OCI-LY3 (cell line): ENCODE measurements at regions not wholly inside any gene's neighbourhood (a gene's known extent, or its start where the extent isn't known, plus 50 kb on each side); places are given as distances from the start of the nearest gene placed in this dataset.
"Not testable (repeated sequence)": the region's sequence is repeated elsewhere in the genome, so short reads cannot be mapped to it uniquely, and the experiment has no call there.

Experiments used
- H2AFZ ChIP-seq: fragments of 200-600, 300-600 bp; shearing (Covaris generic); 2 replicates; pipeline ENCODE4 v1.6.0; 2014; ENCODE audit warnings: antibody characterized with exemption, low read depth, low read length
- H3K27ac ChIP-seq: fragments of 200-600, 300-600 bp; sonication (generic); 2 replicates; pipeline ENCODE4 v1.5.1; 2014; ENCODE audit warnings: mild to moderate bottlenecking, low read length, moderate library complexity, mixed read lengths
- H3K27me3 ChIP-seq: fragments of 200-600, 300-600 bp; sonication (generic); 2 replicates; pipeline ENCODE4 v1.6.1; 2014; ENCODE audit warnings: low read depth, low read length, mixed read lengths
- H3K36me3 ChIP-seq: fragments of 200-600, 300-600 bp; sonication (generic); replicated peaks from 2 replicates; pipeline ENCODE3; 2014; ENCODE audit warnings: low read depth, low read length, mixed read lengths
- H3K4me1 ChIP-seq: fragments of 300-600, 200-600 bp; sonication (generic); 2 replicates; pipeline ENCODE4 v1.6.1; 2014; ENCODE audit warnings: low read length, mixed read lengths
- H3K4me2 ChIP-seq: fragments of 200-600, 300-600 bp; sonication (generic); 2 replicates; pipeline ENCODE4 v1.6.1; 2014; ENCODE audit warnings: low read length, mixed read lengths
- H3K4me3 ChIP-seq: fragments of 300-600, 200-600 bp; sonication (generic); 2 replicates; pipeline ENCODE4 v1.5.1; 2014; ENCODE audit warnings: antibody characterized with exemption, mild to moderate bottlenecking, low read length, moderate library complexity
- H3K79me2 ChIP-seq: fragments of 300-600, 200-600 bp; shearing (Covaris generic); 2 replicates; pipeline ENCODE4 v1.6.1; 2014; ENCODE audit warnings: mild to moderate bottlenecking, low read length, mixed read lengths
- H3K9ac ChIP-seq: fragments of 300-600, 200-600 bp; shearing (Covaris generic); 2 replicates; pipeline ENCODE4 v1.6.0; 2014; ENCODE audit warnings: mild to moderate bottlenecking, low read length, moderate library complexity
- H3K9me3 ChIP-seq: fragments of 200-600, 300-600 bp; shearing (Covaris generic); 2 replicates; pipeline ENCODE4 v1.6.1; 2014; ENCODE audit warnings: low read length, mixed read lengths; ENCODE audit not compliant: insufficient read depth
- H4K20me1 ChIP-seq: fragments of 200-600, 300-600 bp; sonication (generic); 2 replicates; pipeline ENCODE4 v1.6.1; 2016; ENCODE audit warnings: low read length, mixed read lengths; ENCODE audit not compliant: insufficient read depth
- EZH2phosphoT487 ChIP-seq: fragments of 200-600 bp; shearing (Covaris generic); IDR thresholded peaks from 2 replicates; pipeline ENCODE4 v1.6.1; 2018; ENCODE audit warnings: antibody characterized with exemption, mixed run types, low read depth
- TF ChIP-seq, protein P1 (sequence below): fragments of 200-600, 300-600 bp; sonication (generic); IDR thresholded peaks from 2 replicates; pipeline ENCODE4 v1.5.1; 2014; ENCODE audit warnings: antibody characterized with exemption, low read length, low read depth

DNA sequence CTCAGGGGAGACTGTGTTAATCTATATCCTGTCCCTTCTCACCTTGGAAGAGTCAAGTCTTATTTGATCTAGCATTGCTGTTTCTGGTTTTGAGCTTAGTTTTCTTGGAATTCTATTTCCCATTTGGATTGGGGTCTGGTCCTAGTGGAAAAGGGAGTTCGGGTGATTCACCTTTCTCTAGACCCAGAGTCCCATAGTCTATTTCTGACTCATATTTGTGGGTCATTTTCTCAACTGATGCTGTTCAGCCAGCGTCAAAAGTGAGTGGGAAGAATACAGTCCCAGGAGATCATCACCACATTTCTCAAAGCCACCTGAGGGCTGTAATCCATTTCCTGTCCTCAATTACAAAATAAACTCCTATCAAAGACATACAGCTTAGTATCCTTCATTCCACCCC, 190.6 kb downstream of the LIPI start:
- H3K9me3 ChIP-seq, H3K4me2 ChIP-seq, H3K27ac ChIP-seq, H3K4me1 ChIP-seq, H3K4me3 ChIP-seq, H3K27me3 ChIP-seq, H3K36me3 ChIP-seq, H2AFZ ChIP-seq, H3K79me2 ChIP-seq, H4K20me1 ChIP-seq, H3K9ac ChIP-seq: not testable (repeated sequence)

DNA sequence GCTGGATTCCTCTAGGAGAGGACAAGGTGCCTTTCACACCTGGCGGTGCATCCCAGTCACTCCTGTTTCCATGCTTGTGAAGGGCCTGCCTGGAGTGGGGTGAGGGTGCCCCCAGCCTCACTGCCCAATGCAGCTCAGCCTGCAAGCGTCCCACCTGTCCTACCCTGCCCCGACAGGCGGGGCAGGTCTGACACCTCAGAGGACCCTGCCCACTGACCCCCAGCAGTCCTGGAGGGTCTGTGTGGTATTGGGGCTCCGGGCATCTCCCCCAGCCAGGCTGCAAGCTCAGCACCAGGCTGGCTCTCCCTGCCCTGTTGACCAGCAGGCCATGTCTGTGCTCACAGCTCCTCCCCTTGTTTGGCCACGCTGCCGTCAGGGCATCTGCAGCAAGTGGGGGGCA, 194.9 kb downstream of the LIPI start:
- H3K4me3 ChIP-seq, H2AFZ ChIP-seq, H3K4me1 ChIP-seq, H3K79me2 ChIP-seq, H3K9me3 ChIP-seq, H3K9ac ChIP-seq, H4K20me1 ChIP-seq, H3K27me3 ChIP-seq, H3K4me2 ChIP-seq, H3K36me3 ChIP-seq, H3K27ac ChIP-seq: not testable (repeated sequence)

DNA sequence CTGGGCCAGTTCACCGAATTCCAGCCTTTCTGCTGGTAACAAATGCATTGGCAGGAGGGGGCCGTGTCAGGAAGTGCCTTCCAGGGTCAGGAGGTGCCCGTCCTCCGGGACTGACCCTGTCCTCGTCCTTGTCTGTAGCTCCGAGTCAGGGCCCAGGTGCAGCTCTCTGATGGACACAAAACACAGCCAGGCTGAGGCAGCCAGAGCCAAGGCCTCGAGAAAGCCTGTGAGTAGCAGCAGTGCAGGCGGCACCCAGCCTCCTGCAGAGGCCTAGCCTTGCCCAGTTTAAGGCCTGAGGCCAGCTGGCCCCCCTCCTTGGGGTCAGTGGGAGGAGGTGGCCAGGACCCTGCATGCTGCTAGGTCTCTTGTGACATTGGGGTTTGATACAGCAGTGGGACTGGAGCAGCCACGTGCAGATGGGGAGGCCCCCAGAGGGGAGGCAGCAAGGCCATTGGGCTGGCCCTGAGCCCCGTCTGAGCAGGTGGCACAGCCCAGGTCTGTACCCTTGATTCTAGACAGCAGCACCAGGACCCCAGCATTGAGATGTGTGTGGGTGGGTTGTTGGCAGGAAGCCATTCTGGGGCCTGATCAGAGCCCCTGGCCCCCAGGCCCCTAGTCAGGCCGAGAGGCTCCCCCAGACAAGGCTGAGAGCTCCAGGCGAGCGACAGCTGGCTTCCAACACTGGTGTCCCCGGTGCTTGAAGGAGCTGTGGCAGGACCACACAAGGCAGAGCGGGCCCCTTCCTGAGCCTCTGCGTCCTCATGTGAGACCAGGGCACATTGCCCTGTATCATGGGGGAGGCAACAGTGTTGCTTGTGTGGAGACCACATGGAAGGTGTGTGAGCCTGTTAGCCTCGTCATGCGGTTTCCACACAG, 196.9 kb downstream of the LIPI start:
- H3K4me2 ChIP-seq, H3K27ac ChIP-seq, H3K36me3 ChIP-seq, H3K9me3 ChIP-seq, H3K9ac ChIP-seq, H3K4me3 ChIP-seq, H3K27me3 ChIP-seq, H3K79me2 ChIP-seq, H2AFZ ChIP-seq, H3K4me1 ChIP-seq, H4K20me1 ChIP-seq: not testable (repeated sequence)

DNA sequence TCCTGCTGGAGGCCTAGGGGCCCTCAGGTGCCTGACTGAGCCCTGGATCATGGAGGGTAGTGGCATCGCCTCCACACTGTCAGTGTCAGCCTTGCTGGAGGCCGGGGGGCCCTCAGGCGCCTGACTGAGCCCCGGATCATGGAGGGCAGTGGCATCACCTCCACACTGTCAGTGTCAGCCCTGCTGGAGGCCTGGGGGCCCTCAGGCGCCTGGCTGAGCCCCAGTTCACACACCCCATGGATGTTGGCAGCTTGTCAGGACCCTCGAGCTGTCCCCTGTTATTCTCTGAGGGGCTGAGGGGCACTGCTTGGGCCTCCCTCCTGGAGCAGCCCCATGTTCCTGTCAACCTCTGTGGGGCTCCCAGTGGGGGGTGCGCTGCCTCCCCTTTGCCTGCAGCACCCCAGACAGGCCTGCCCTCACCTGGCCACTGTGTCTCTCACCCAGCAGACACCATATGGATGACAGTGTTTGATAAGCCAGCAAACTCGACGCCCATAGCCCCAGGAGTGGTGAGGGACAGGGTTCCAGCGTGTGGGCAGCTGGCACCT, 197.6 kb downstream of the LIPI start:
- H3K4me1 ChIP-seq: no peaks in the 10 kb centered on the region
- H3K4me2 ChIP-seq: no peak overlapping the region
- H3K9me3 ChIP-seq: no peaks in the 10 kb centered on the region
- H3K36me3 ChIP-seq: no peaks in the 10 kb centered on the region
- no peaks in the 10 kb centered on the region for H3K27me3 ChIP-seq
- H4K20me1 ChIP-seq: no peaks in the 10 kb centered on the region
- no peaks in the 10 kb centered on the region for H3K79me2 ChIP-seq
- no peak overlapping the region for H2AFZ ChIP-seq
- no peak overlapping the region for H3K4me3 ChIP-seq
- H3K27ac ChIP-seq: no peak overlapping the region
- H3K9ac ChIP-seq: no peak overlapping the region
- TF ChIP-seq, protein P1, sequence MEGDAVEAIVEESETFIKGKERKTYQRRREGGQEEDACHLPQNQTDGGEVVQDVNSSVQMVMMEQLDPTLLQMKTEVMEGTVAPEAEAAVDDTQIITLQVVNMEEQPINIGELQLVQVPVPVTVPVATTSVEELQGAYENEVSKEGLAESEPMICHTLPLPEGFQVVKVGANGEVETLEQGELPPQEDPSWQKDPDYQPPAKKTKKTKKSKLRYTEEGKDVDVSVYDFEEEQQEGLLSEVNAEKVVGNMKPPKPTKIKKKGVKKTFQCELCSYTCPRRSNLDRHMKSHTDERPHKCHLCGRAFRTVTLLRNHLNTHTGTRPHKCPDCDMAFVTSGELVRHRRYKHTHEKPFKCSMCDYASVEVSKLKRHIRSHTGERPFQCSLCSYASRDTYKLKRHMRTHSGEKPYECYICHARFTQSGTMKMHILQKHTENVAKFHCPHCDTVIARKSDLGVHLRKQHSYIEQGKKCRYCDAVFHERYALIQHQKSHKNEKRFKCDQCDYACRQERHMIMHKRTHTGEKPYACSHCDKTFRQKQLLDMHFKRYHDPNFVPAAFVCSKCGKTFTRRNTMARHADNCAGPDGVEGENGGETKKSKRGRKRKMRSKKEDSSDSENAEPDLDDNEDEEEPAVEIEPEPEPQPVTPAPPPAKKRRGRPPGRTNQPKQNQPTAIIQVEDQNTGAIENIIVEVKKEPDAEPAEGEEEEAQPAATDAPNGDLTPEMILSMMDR: no peak
- TF ChIP-seq EZH2phosphoT487: no peak

DNA sequence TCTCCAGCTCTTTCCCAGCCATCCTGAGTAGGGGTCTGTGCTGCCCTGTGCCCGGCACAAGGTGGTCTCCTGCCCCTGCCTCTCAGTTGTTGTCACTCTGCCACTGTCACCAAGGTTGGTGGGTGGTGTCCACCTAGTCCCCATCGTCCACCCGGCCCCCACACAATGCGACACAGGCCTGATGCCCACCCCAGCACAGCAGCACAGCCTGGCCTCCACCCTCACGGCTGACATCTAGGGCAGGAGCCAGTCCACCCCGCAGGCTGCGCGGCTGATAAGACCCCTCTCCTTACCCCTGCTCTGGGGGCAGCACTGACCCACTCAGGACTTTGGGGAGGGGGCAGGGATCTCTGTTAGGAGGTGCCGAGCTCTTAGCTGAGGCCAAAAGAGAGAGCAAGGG, 198.3 kb downstream of the LIPI start:
- H3K36me3 ChIP-seq: no peaks in the 10 kb centered on the region
- no peak overlapping the region for H2AFZ ChIP-seq
- H3K9ac ChIP-seq: no peak overlapping the region
- no peaks in the 10 kb centered on the region for H4K20me1 ChIP-seq
- H3K27ac ChIP-seq: no peak overlapping the region
- H3K79me2 ChIP-seq: no peaks in the 10 kb centered on the region
- H3K9me3 ChIP-seq: no peaks in the 10 kb centered on the region
- TF ChIP-seq, protein P1: no peak
- TF ChIP-seq EZH2phosphoT487: no peak
- H3K4me2 ChIP-seq: no peak overlapping the region
- H3K4me1 ChIP-seq: no peaks in the 10 kb centered on the region
- no peak overlapping the region for H3K4me3 ChIP-seq
- H3K27me3 ChIP-seq: no peaks in the 10 kb centered on the region

DNA sequence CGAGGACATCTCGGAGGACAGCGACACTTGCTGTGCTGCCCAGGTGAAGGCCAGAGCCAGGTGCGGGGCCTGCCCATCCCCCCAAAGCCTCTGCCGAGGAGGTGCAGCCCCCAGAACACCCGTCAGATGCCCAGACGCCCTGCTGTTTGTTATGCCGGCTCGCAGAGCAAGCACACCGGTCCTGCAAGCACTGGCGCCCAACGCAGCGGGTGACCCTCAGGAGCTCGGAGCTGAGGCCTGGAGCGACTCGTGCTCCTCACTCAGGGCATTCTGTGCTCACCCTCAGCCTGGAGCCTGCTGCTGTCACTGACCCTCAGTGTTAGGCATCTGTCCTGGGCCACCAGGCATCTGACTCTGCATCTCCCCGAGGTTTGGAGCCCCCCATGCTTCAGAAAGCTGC, 199.0 kb downstream of the LIPI start:
- not testable (repeated sequence) for H3K4me2 ChIP-seq

DNA sequence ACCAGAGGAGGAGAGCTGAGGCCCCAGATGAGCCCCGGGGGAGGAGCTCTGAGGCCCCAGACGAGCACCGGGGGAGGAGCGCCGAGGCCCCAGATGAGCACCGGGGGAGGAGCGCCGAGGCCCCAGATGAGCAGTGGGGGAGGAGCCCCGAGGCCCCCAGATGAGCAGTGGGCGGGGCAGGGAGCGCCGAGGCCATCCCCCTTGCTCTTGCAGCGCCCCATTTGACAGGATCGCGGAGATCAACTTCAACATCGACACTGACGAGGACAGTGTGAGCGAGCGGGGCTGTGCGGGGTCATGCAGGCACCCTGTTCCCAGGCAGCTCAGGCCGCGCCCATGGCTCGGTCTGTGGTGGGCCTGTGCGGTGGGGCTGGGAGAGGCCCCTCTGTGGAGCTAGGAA, 199.6 kb downstream of the LIPI start:
- not testable (repeated sequence) for H3K27me3 ChIP-seq, H3K36me3 ChIP-seq, H2AFZ ChIP-seq, H3K79me2 ChIP-seq, H4K20me1 ChIP-seq, H3K9ac ChIP-seq, H3K9me3 ChIP-seq, H3K4me1 ChIP-seq, H3K27ac ChIP-seq, H3K4me3 ChIP-seq, H3K4me2 ChIP-seq

More for the DNA sequence above, 199.0 kb downstream of the LIPI start:
- not testable (repeated sequence) for H3K79me2 ChIP-seq, H3K9ac ChIP-seq, H4K20me1 ChIP-seq, H3K27ac ChIP-seq, H3K4me3 ChIP-seq, H3K36me3 ChIP-seq, H3K9me3 ChIP-seq, H3K4me1 ChIP-seq, H2AFZ ChIP-seq, H3K27me3 ChIP-seq
